Upper lobe of left lung (tissue), 4 donors: ENCODE measurements at regions not wholly inside any gene's neighbourhood (a gene's known extent, or its start where the extent isn't known, plus 50 kb on each side); places are given as distances from the start of the nearest gene placed in this dataset.

ENCODE experiments used
- CTCF ChIP-seq, 6 experiments: fragments of 450-650 bp in 4 of 6; fragments of 200-600 bp in 2 of 6; sonication (generic) in 2 of 6; IDR thresholded peaks; one replicate each; pipeline ENCODE4 v1.5.1; 2016 to 2019; ENCODE audit warnings: antibody characterized with exemption in 6 of 6
- EP300 ChIP-seq, 4 donors: sonication (generic); formaldehyde crosslinking; IDR thresholded peaks; one replicate each; pipeline ENCODE4 v1.5.1; 2017; ENCODE audit warnings: antibody characterized with exemption in 4 of 4, control low read depth in 2 of 4
- POLR2A ChIP-seq, 4 donors: fragments of 450-650 bp; IDR thresholded peaks; one replicate each; pipeline ENCODE4 v1.5.1; 2016 to 2017; ENCODE audit warnings: antibody characterized with exemption in 4 of 4, mild to moderate bottlenecking in 2 of 4

GRCh38 chr14:29320286-29320685 is 553.7 kb downstream of the FOXG1 start:
- TF ChIP-seq EP300 (IDR thresholded peaks at IDR 0.05) = no peak
- TF ChIP-seq CTCF (IDR thresholded peaks at IDR 0.05) = no peak
- TF ChIP-seq POLR2A (IDR thresholded peaks at IDR 0.05) = no peak
